GM23338 (cell line): ENCODE measurements at regions not wholly inside any gene's neighbourhood (a gene's known extent, or its start where the extent isn't known, plus 50 kb on each side); places are given as distances from the start of the nearest gene placed in this dataset.

Source experiments
- CREB1 ChIP-seq: fragments of 250-450 bp; sonication (Bioruptor Pico); IDR thresholded peaks from 2 replicates; pipeline ENCODE4 v1.5.0; 2020; ENCODE audit warnings: low read depth, mild to moderate bottlenecking, moderate library complexity
- EZH2 ChIP-seq: fragments of 200-600 bp; sonication (generic); IDR thresholded peaks from one replicate; pipeline ENCODE4 v1.8.0; 2017; ENCODE audit warnings: antibody characterized with exemption, mild to moderate bottlenecking, low read depth; ENCODE audit not compliant: unreplicated experiment
- EZH2phosphoT487 ChIP-seq: fragments of 200-600 bp; sonication (generic); IDR thresholded peaks from one replicate; pipeline ENCODE4 v1.8.1; 2018; ENCODE audit warnings: antibody characterized with exemption; ENCODE audit not compliant: unreplicated experiment
- JUNB ChIP-seq: IDR thresholded peaks from one replicate; pipeline ENCODE4 v1.6.1; 2016; ENCODE audit warnings: antibody characterized with exemption; ENCODE audit not compliant: unreplicated experiment
- POLR2AphosphoS5 ChIP-seq: IDR thresholded peaks from 2 replicates; pipeline ENCODE4 v1.6.1; 2016; ENCODE audit warnings: antibody characterized with exemption, low read depth
- ZNF114 ChIP-seq: fragments of 250-450 bp; sonication (Bioruptor Pico); IDR thresholded peaks from 2 replicates; pipeline ENCODE4 v1.5.0; 2020; ENCODE audit warnings: mild to moderate bottlenecking, moderate library complexity
- TF ChIP-seq, protein P1 (sequence below), 2 experiments: fragments of 200-600 bp in 1 of 2; sonication (generic) in 1 of 2; conservative IDR thresholded peaks; 2 replicates each; pipeline versions ENCODE4 v1.5.1 to v1.6.1; 2016 to 2017; ENCODE audit warnings: antibody characterized with exemption in 2 of 2, low read depth in 2 of 2, mild to moderate bottlenecking in 2 of 2, moderate library complexity in 1 of 2
- TF ChIP-seq, protein P2 (sequence below): IDR thresholded peaks from one replicate; pipeline ENCODE4 v1.6.1; 2018; ENCODE audit warnings: antibody characterized with exemption; ENCODE audit not compliant: unreplicated experiment
- TF ChIP-seq, protein P3 (sequence below): fragments of 250-450 bp; sonication (Bioruptor Pico); IDR thresholded peaks from 2 replicates; pipeline ENCODE4 v1.5.0; 2020; ENCODE audit warnings: mild to moderate bottlenecking, moderate library complexity

DNA sequence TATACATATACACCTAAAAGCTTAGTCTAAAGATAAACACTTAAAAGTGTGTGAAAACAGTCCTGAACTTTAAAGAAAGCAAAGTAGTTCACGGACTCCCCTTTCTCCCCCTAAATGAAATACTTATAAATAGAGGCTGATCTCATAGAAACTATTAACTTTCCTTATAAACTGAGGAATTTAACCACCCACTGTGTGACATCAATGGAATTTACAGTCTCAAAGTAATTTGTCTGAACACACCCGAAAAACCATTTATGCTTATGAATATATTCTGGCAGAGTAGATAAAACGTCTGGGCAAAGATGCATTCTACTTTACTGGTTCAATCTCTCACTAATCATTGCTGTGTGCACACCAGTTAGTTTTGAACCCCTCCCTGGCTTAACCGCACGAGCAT is 181.8 kb upstream of the DGKB start:
- TF ChIP-seq, protein P1, sequence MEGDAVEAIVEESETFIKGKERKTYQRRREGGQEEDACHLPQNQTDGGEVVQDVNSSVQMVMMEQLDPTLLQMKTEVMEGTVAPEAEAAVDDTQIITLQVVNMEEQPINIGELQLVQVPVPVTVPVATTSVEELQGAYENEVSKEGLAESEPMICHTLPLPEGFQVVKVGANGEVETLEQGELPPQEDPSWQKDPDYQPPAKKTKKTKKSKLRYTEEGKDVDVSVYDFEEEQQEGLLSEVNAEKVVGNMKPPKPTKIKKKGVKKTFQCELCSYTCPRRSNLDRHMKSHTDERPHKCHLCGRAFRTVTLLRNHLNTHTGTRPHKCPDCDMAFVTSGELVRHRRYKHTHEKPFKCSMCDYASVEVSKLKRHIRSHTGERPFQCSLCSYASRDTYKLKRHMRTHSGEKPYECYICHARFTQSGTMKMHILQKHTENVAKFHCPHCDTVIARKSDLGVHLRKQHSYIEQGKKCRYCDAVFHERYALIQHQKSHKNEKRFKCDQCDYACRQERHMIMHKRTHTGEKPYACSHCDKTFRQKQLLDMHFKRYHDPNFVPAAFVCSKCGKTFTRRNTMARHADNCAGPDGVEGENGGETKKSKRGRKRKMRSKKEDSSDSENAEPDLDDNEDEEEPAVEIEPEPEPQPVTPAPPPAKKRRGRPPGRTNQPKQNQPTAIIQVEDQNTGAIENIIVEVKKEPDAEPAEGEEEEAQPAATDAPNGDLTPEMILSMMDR (conservative IDR thresholded peaks at IDR 0.05; ENCODE audit: low read depth in 2 of 2) = no peak
- no peak for TF ChIP-seq EZH2
- TF ChIP-seq, protein P2, sequence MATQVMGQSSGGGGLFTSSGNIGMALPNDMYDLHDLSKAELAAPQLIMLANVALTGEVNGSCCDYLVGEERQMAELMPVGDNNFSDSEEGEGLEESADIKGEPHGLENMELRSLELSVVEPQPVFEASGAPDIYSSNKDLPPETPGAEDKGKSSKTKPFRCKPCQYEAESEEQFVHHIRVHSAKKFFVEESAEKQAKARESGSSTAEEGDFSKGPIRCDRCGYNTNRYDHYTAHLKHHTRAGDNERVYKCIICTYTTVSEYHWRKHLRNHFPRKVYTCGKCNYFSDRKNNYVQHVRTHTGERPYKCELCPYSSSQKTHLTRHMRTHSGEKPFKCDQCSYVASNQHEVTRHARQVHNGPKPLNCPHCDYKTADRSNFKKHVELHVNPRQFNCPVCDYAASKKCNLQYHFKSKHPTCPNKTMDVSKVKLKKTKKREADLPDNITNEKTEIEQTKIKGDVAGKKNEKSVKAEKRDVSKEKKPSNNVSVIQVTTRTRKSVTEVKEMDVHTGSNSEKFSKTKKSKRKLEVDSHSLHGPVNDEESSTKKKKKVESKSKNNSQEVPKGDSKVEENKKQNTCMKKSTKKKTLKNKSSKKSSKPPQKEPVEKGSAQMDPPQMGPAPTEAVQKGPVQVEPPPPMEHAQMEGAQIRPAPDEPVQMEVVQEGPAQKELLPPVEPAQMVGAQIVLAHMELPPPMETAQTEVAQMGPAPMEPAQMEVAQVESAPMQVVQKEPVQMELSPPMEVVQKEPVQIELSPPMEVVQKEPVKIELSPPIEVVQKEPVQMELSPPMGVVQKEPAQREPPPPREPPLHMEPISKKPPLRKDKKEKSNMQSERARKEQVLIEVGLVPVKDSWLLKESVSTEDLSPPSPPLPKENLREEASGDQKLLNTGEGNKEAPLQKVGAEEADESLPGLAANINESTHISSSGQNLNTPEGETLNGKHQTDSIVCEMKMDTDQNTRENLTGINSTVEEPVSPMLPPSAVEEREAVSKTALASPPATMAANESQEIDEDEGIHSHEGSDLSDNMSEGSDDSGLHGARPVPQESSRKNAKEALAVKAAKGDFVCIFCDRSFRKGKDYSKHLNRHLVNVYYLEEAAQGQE = no peak
- TF ChIP-seq, protein P3, sequence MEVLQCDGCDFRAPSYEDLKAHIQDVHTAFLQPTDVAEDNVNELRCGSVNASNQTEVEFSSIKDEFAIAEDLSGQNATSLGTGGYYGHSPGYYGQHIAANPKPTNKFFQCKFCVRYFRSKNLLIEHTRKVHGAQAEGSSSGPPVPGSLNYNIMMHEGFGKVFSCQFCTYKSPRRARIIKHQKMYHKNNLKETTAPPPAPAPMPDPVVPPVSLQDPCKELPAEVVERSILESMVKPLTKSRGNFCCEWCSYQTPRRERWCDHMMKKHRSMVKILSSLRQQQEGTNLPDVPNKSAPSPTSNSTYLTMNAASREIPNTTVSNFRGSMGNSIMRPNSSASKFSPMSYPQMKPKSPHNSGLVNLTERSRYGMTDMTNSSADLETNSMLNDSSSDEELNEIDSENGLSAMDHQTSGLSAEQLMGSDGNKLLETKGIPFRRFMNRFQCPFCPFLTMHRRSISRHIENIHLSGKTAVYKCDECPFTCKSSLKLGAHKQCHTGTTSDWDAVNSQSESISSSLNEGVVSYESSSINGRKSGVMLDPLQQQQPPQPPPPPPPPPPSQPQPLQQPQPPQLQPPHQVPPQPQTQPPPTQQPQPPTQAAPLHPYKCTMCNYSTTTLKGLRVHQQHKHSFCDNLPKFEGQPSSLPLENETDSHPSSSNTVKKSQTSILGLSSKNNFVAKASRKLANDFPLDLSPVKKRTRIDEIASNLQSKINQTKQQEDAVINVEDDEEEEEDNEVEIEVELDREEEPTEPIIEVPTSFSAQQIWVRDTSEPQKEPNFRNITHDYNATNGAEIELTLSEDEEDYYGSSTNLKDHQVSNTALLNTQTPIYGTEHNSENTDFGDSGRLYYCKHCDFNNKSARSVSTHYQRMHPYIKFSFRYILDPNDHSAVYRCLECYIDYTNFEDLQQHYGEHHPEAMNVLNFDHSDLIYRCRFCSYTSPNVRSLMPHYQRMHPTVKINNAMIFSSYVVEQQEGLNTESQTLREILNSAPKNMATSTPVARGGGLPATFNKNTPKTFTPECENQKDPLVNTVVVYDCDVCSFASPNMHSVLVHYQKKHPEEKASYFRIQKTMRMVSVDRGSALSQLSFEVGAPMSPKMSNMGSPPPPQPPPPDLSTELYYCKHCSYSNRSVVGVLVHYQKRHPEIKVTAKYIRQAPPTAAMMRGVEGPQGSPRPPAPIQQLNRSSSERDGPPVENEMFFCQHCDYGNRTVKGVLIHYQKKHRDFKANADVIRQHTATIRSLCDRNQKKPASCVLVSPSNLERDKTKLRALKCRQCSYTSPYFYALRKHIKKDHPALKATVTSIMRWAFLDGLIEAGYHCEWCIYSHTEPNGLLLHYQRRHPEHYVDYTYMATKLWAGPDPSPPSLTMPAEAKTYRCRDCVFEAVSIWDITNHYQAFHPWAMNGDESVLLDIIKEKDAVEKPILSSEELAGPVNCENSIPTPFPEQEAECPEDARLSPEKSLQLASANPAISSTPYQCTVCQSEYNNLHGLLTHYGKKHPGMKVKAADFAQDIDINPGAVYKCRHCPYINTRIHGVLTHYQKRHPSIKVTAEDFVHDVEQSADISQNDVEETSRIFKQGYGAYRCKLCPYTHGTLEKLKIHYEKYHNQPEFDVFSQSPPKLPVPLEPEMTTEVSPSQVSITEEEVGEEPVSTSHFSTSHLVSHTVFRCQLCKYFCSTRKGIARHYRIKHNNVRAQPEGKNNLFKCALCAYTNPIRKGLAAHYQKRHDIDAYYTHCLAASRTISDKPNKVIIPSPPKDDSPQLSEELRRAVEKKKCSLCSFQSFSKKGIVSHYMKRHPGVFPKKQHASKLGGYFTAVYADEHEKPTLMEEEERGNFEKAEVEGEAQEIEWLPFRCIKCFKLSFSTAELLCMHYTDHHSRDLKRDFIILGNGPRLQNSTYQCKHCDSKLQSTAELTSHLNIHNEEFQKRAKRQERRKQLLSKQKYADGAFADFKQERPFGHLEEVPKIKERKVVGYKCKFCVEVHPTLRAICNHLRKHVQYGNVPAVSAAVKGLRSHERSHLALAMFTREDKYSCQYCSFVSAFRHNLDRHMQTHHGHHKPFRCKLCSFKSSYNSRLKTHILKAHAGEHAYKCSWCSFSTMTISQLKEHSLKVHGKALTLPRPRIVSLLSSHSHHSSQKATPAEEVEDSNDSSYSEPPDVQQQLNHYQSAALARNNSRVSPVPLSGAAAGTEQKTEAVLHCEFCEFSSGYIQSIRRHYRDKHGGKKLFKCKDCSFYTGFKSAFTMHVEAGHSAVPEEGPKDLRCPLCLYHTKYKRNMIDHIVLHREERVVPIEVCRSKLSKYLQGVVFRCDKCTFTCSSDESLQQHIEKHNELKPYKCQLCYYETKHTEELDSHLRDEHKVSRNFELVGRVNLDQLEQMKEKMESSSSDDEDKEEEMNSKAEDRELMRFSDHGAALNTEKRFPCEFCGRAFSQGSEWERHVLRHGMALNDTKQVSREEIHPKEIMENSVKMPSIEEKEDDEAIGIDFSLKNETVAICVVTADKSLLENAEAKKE (CRISPR knock-in tag) = no peak
- TF ChIP-seq EZH2phosphoT487 = no peak
- TF ChIP-seq ZNF114 = no peak
- no peak for TF ChIP-seq POLR2AphosphoS5
- TF ChIP-seq CREB1 (CRISPR knock-in tag) = no peak
- TF ChIP-seq JUNB = no peak
